ENCODE measurements at regions not wholly inside any gene's neighbourhood (a gene's known extent, or its start where the extent isn't known, plus 50 kb on each side); places are given as distances from the start of the nearest gene placed in this dataset.

- TF ChIP-seq, protein P1, sequence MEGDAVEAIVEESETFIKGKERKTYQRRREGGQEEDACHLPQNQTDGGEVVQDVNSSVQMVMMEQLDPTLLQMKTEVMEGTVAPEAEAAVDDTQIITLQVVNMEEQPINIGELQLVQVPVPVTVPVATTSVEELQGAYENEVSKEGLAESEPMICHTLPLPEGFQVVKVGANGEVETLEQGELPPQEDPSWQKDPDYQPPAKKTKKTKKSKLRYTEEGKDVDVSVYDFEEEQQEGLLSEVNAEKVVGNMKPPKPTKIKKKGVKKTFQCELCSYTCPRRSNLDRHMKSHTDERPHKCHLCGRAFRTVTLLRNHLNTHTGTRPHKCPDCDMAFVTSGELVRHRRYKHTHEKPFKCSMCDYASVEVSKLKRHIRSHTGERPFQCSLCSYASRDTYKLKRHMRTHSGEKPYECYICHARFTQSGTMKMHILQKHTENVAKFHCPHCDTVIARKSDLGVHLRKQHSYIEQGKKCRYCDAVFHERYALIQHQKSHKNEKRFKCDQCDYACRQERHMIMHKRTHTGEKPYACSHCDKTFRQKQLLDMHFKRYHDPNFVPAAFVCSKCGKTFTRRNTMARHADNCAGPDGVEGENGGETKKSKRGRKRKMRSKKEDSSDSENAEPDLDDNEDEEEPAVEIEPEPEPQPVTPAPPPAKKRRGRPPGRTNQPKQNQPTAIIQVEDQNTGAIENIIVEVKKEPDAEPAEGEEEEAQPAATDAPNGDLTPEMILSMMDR (IDR thresholded peaks at IDR 0.05) = no peak
- TF ChIP-seq EZH2 (IDR thresholded peaks at IDR 0.05) = no peak
- no peak for TF ChIP-seq EZH2phosphoT487 (IDR thresholded peaks at IDR 0.05)
- no peaks in the 10 kb centered on the region for H3F3A ChIP-seq (ENCODE audit: low read depth)
- H3K27ac Mint-ChIP-seq = no peak overlapping the region
- H3K4me3 Mint-ChIP-seq = no peak overlapping the region
- H3K9me3 Mint-ChIP-seq = no peaks in the 10 kb centered on the region
- no peak overlapping the region for H3K9ac ChIP-seq
- H3K36me3 ChIP-seq = no peaks in the 10 kb centered on the region
- no peak for DNase-seq (ENCODE audit: low spot score)
- H3K27ac ChIP-seq = no peak overlapping the region
- H3K9me3 ChIP-seq (ENCODE audit: low read depth) = no peaks in the 10 kb centered on the region
- H3K4me2 ChIP-seq = no peak overlapping the region
- no peaks in the 10 kb centered on the region for H3K79me2 ChIP-seq (ENCODE audit: low read depth)
- H3K4me1 ChIP-seq = peaks cover 8% of the 10 kb centered on the region
- no peak overlapping the region for H2AFZ ChIP-seq (replicated peaks)
- no peaks in the 10 kb centered on the region for H4K20me1 ChIP-seq (ENCODE audit: low read depth)
- H3K27me3 Mint-ChIP-seq (ENCODE audit: insufficient read depth, low read depth) = peaks cover 21% of the 10 kb centered on the region
- H3K4me3 ChIP-seq = no peak overlapping the region
- no peaks in the 10 kb centered on the region for H3K27me3 ChIP-seq
- no peaks in the 10 kb centered on the region for H3K36me3 Mint-ChIP-seq
- peaks cover 31% of the 10 kb centered on the region for H3K4me1 Mint-ChIP-seq
Measured at GRCh38 chr15:70471517-70471916, 291.8 kb downstream of the UACA start.

GRCh38 chr15:70470556-70471191 lies 292.7 kb downstream of the UACA start:
- H2AFZ ChIP-seq (replicated peaks) = no peak overlapping the region
- DNase-seq (ENCODE audit: low spot score) = no peak
- TF ChIP-seq EZH2 (IDR thresholded peaks at IDR 0.05) (no peak), EZH2phosphoT487 (IDR thresholded peaks at IDR 0.05) (no peak)
- TF ChIP-seq, protein P1 (IDR thresholded peaks at IDR 0.05) = no peak
- no peaks in the 10 kb centered on the region for H3K27me3 ChIP-seq
- no peaks in the 10 kb centered on the region for H3K36me3 ChIP-seq
- H3K9me3 Mint-ChIP-seq = no peaks in the 10 kb centered on the region
- H3K36me3 Mint-ChIP-seq = no peaks in the 10 kb centered on the region
- no peak overlapping the region for H3K9ac ChIP-seq
- H3K27ac Mint-ChIP-seq = peak overlapping the region; percentile 50
- H3K9me3 ChIP-seq (ENCODE audit: low read depth) = no peaks in the 10 kb centered on the region
- H3K27ac ChIP-seq = no peak overlapping the region
- no peaks in the 10 kb centered on the region for H4K20me1 ChIP-seq (ENCODE audit: low read depth)
- H3K4me3 ChIP-seq = no peak overlapping the region
- H3K4me1 ChIP-seq = peaks cover 11% of the 10 kb centered on the region
- no peaks in the 10 kb centered on the region for H3F3A ChIP-seq (ENCODE audit: low read depth)
- H3K4me3 Mint-ChIP-seq = no peak overlapping the region
- H3K4me1 Mint-ChIP-seq = peaks cover 35% of the 10 kb centered on the region
- no peak overlapping the region for H3K4me2 ChIP-seq
- H3K79me2 ChIP-seq (ENCODE audit: low read depth) = no peaks in the 10 kb centered on the region
- H3K27me3 Mint-ChIP-seq (ENCODE audit: insufficient read depth, low read depth) = peaks cover 18% of the 10 kb centered on the region

- peak overlapping the region; percentile 50 for H3K27ac Mint-ChIP-seq
- H3K36me3 Mint-ChIP-seq = no peaks in the 10 kb centered on the region
- Histone ChIP-seq H3K79me2 (ENCODE audit: low read depth) (no peaks in the 10 kb centered on the region), H3F3A (ENCODE audit: low read depth) (no peaks in the 10 kb centered on the region), H3K4me2 (no peak overlapping the region), H3K27ac (no peak overlapping the region), H3K36me3 (no peaks in the 10 kb centered on the region), H3K9ac (no peak overlapping the region), H4K20me1 (ENCODE audit: low read depth) (no peaks in the 10 kb centered on the region), H3K9me3 (ENCODE audit: low read depth) (no peaks in the 10 kb centered on the region), H3K27me3 (no peaks in the 10 kb centered on the region), H2AFZ (replicated peaks) (no peak overlapping the region), H3K4me3 (no peak overlapping the region), H3K4me1 (peaks cover 11% of the 10 kb centered on the region)
- H3K4me1 Mint-ChIP-seq = peaks cover 32% of the 10 kb centered on the region
- H3K9me3 Mint-ChIP-seq = no peaks in the 10 kb centered on the region
- DNase-seq (ENCODE audit: low spot score) = no peak
- peaks cover 23% of the 10 kb centered on the region for H3K27me3 Mint-ChIP-seq (ENCODE audit: insufficient read depth, low read depth)
- TF ChIP-seq, protein P1 (IDR thresholded peaks at IDR 0.05) = no peak
- no peak for TF ChIP-seq EZH2 (IDR thresholded peaks at IDR 0.05)
- TF ChIP-seq EZH2phosphoT487 (IDR thresholded peaks at IDR 0.05) = no peak
- H3K4me3 Mint-ChIP-seq = no peak overlapping the region
Measured at GRCh38 chr15:70469651-70470555, 293.5 kb downstream of the UACA start.
